GM12878 (cell line): ENCODE measurements at regions not wholly inside any gene's neighbourhood (a gene's known extent, or its start where the extent isn't known, plus 50 kb on each side); places are given as distances from the start of the nearest gene placed in this dataset.

ENCODE experiments used
- ATAC-seq: fragments of 200-7000 bp; cut with Tn5 transposase; 3 replicates; pipeline ENCODE4 v1.9.1; 2020; ENCODE audit warnings: mild to moderate bottlenecking, moderate library complexity
- BruUV-seq: library from RNA; stranded (reverse); fragments of 400-500 nt; replicated peaks from 2 replicates; lab custom pipeline; 2021; lab: Mats Ljungman, UMichigan
- CTCF ChIA-PET: fragments of 300-600 bp; sonication (Branson Sonifier 250); formaldehyde crosslinking; extraction: SDS; loops from one replicate; lab custom pipeline; 2021; ENCODE audit warnings: inconsistent platforms; lab: Yijun Ruan, JAX
- POLR2A ChIA-PET: fragments of 350-600 bp; formaldehyde crosslinking; extraction: SDS; loops from one replicate; lab custom pipeline; 2021; ENCODE audit warnings: inconsistent platforms; lab: Charles Lee
- RAD21 ChIA-PET: fragments of 300-600 bp; sonication (Branson Sonifier 250); formaldehyde crosslinking; loops from one replicate; lab custom pipeline; 2023; ENCODE audit warnings: antibody characterized with exemption; ENCODE audit not compliant: unreplicated experiment; lab: Charles Lee
- SMC1A ChIA-PET: fragments of 300-600 bp; sonication (Branson Sonifier 250); formaldehyde crosslinking; loops from one replicate; lab custom pipeline; 2023; ENCODE audit not compliant: unreplicated experiment, uncharacterized antibody; lab: Charles Lee
- DNase-seq: peaks from one replicate; pipeline ENCODE4 v3.0.0-alpha.2; 2011; ENCODE audit warnings: low read depth, low spot score
- FAIRE-seq: peaks from 3 replicates; lab custom pipeline; 2011; peaks lifted over from hg19 to GRCh38; lab: Jason Lieb, UNC
- H2AFZ ChIP-seq: 2 replicates; pipeline ENCODE4 v1.6.0; 2011; ENCODE audit warnings: low read depth, low read length, control low read depth; ENCODE audit not compliant: control insufficient read depth
- H3K27ac ChIP-seq: 2 replicates; pipeline ENCODE4 v1.5.1; 2011; ENCODE audit warnings: control low read depth; ENCODE audit not compliant: control insufficient read depth, insufficient read depth
- H3K27me3 ChIP-seq, 2 experiments: replicated peaks in 1 of 2; 2 replicates each; pipeline versions ENCODE4 v1.6.0 to v1.6.1; 2011; ENCODE audit warnings: low read length in 1 of 2; ENCODE audit not compliant: control insufficient read depth in 2 of 2, insufficient read depth in 2 of 2
- H3K36me3 ChIP-seq, 2 experiments: 2 replicates each; pipeline ENCODE4 v1.5.1; 2011; ENCODE audit warnings: low read length in 1 of 2; ENCODE audit not compliant: control insufficient read depth in 2 of 2, insufficient read depth in 2 of 2
- H3K4me1 ChIP-seq: 2 replicates; pipeline ENCODE4 v1.6.1; 2011; ENCODE audit warnings: mild to moderate bottlenecking, low read length, moderate library complexity, mixed read lengths; ENCODE audit not compliant: control insufficient read depth, insufficient read depth
- H3K4me2 ChIP-seq: 2 replicates; pipeline ENCODE4 v1.6.0; 2011; ENCODE audit warnings: control low read depth; ENCODE audit not compliant: control insufficient read depth, insufficient read depth
- H3K4me3 ChIP-seq: fragments of 200-600 bp; sonication (generic); 2 replicates; pipeline ENCODE4 v1.5.1; 2016
- H3K79me2 ChIP-seq: 2 replicates; pipeline ENCODE4 v1.6.0; 2011; ENCODE audit warnings: low read length; ENCODE audit not compliant: control insufficient read depth, insufficient read depth
- H3K9ac ChIP-seq: 2 replicates; pipeline ENCODE4 v1.8.0; 2011; ENCODE audit warnings: low read length, control low read depth, mixed read lengths; ENCODE audit not compliant: control insufficient read depth, insufficient read depth
- H3K9me3 ChIP-seq: replicated peaks from 3 replicates; pipeline ENCODE4 v1.5.1; 2011; ENCODE audit warnings: mild to moderate bottlenecking, low read length; ENCODE audit not compliant: control insufficient read depth, insufficient read depth
- H4K20me1 ChIP-seq: 2 replicates; pipeline ENCODE4 v1.6.0; 2011; ENCODE audit not compliant: control insufficient read depth, insufficient read depth
- ATF3 ChIP-seq: IDR thresholded peaks from 2 replicates; pipeline ENCODE4 v1.6.1; 2011; ENCODE audit warnings: low read depth, mild to moderate bottlenecking, low read length, moderate library complexity, borderline replicate concordance; ENCODE audit errors: extremely low read depth
- CHD1 ChIP-seq: IDR thresholded peaks from 2 replicates; pipeline ENCODE4 v1.6.1; 2012; ENCODE audit warnings: low read depth, low read length, improper control_type of control experiment
- CHD2 ChIP-seq: IDR thresholded peaks from 2 replicates; pipeline ENCODE4 v1.6.1; 2011; ENCODE audit warnings: low read depth, low read length, improper control_type of control experiment, borderline replicate concordance
- CTCF ChIP-seq, 3 experiments: IDR thresholded peaks in 2 of 3; conservative IDR thresholded peaks in 1 of 3; 2 replicates each; pipeline ENCODE4 v1.5.1; 2011; ENCODE audit warnings: low read depth in 3 of 3, low read length in 3 of 3, mild to moderate bottlenecking in 3 of 3, control low read depth in 2 of 3, moderate library complexity in 2 of 3, inconsistent platforms in 1 of 3, mixed read lengths in 1 of 3; ENCODE audit not compliant: control insufficient read depth in 2 of 3, insufficient read depth in 1 of 3; ENCODE audit errors: extremely low read depth in 1 of 3
- DPF2 ChIP-seq: fragments of 450-650 bp; IDR thresholded peaks from 2 replicates; pipeline ENCODE4 v1.6.1; 2017; ENCODE audit warnings: mild to moderate bottlenecking
- IRF3 ChIP-seq: fragments of 450-650 bp; IDR thresholded peaks from 2 replicates; pipeline ENCODE4 v1.6.1; 2014; ENCODE audit warnings: mild to moderate bottlenecking
- LARP7 ChIP-seq: fragments of 450-650 bp; IDR thresholded peaks from 2 replicates; pipeline ENCODE4 v1.6.1; 2017; ENCODE audit warnings: mild to moderate bottlenecking
- MEF2A ChIP-seq: IDR thresholded peaks from 2 replicates; pipeline ENCODE4 v1.6.1; 2011; ENCODE audit warnings: low read depth, mild to moderate bottlenecking, low read length, moderate library complexity; ENCODE audit not compliant: insufficient read depth
- MXI1 ChIP-seq: fragments of 150-350 bp; IDR thresholded peaks from 2 replicates; pipeline ENCODE4 v1.6.1; 2011; ENCODE audit warnings: low read depth, mild to moderate bottlenecking, inconsistent platforms, low read length, improper control_type of control experiment
- NR2F1 ChIP-seq: fragments of 450-650 bp; conservative IDR thresholded peaks from 2 replicates; pipeline ENCODE4 v1.6.1; 2017; ENCODE audit warnings: mild to moderate bottlenecking
- SIX5 ChIP-seq: IDR thresholded peaks from 2 replicates; pipeline ENCODE4 v1.6.1; 2011; ENCODE audit warnings: mild to moderate bottlenecking, low read depth, low read length, moderate library complexity; ENCODE audit not compliant: severe bottlenecking
- SP1 ChIP-seq: IDR thresholded peaks from one replicate; pipeline ENCODE4 v1.6.1; 2011; ENCODE audit warnings: low read depth, low read length
- SRF ChIP-seq, 2 experiments: IDR thresholded peaks; 2 replicates each; pipeline ENCODE4 v1.6.1; 2011; ENCODE audit warnings: low read depth in 2 of 2, low read length in 2 of 2, mild to moderate bottlenecking in 1 of 2, moderate library complexity in 1 of 2
- ZNF274 ChIP-seq: IDR thresholded peaks from one replicate; pipeline ENCODE4 v1.8.0; 2011; ENCODE audit not compliant: insufficient read length, insufficient read depth
- ZNF384 ChIP-seq: IDR thresholded peaks from 2 replicates; pipeline ENCODE4 v1.6.1; 2012; ENCODE audit warnings: low read depth, mild to moderate bottlenecking, low read length, improper control_type of control experiment, borderline replicate concordance
- WGBS: methylation state at CpG from one replicate; pipeline ENCODE4 v1.1.6; 2016; ENCODE audit warnings: low lambda C conversion rate; ENCODE audit not compliant: insufficient replicate concordance, insufficient coverage; ENCODE audit errors: missing lambda C conversion rate; 5-methylcytosine and 5-hydroxymethylcytosine counted together
- in situ Hi-C: fragments of 300-500 bp; cut with MboI; formaldehyde crosslinking; loops from 9 replicates; pipeline ENCODE4 v1.14.3; 2018; ENCODE audit warnings: mixed read lengths
- intact Hi-C: fragments of 100-400 bp; cut with micrococcal nuclease; formaldehyde crosslinking; loops from one replicate; pipeline ENCODE4 v1.14.2; 2022; ENCODE audit not compliant: unreplicated experiment
- TF ChIP-seq, protein P1 (sequence below): IDR thresholded peaks from 2 replicates; pipeline ENCODE4 v1.6.1; 2011; ENCODE audit warnings: low read depth, low read length, improper control_type of control experiment, borderline replicate concordance
- TF ChIP-seq, protein P2 (sequence below): IDR thresholded peaks from 2 replicates; pipeline ENCODE4 v1.6.1; 2012; ENCODE audit warnings: low read length, inconsistent platforms
- TF ChIP-seq, protein P3 (sequence below): IDR thresholded peaks from 2 replicates; pipeline ENCODE4 v1.6.1; 2012; ENCODE audit warnings: low read depth, low read length, improper control_type of control experiment

DNA sequence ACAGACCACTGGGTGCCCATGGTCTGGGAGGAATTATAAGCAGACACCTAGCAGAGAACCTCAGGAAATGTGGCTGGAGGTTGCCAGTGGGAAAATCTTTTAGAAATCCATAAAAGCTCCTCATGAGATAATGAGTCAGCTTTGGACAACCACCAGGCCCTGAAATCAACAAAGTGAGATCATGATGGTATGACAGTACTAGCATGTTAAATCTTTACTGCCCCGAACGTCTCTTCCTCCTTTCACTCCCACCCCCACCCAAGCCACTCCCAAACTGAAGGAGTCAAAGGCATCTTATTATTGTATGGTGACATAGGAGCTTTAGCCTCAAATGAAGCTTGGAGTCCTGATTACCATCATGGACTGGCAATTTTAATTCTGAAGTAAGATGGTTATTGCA lies 240.0 kb downstream of the DIO2 start (continued):
- TF ChIP-seq SRF (IDR thresholded peaks at IDR 0.05; ENCODE audit: low read depth in 2 of 2, low read length in 2 of 2) (no peak), SIX5 (no peak), CHD2 (no peak), MEF2A (no peak), SP1 (no peak), NR2F1 (no peak)
- TF ChIP-seq, protein P1, sequence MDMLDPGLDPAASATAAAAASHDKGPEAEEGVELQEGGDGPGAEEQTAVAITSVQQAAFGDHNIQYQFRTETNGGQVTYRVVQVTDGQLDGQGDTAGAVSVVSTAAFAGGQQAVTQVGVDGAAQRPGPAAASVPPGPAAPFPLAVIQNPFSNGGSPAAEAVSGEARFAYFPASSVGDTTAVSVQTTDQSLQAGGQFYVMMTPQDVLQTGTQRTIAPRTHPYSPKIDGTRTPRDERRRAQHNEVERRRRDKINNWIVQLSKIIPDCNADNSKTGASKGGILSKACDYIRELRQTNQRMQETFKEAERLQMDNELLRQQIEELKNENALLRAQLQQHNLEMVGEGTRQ, result no peak
- TF ChIP-seq, protein P2, sequence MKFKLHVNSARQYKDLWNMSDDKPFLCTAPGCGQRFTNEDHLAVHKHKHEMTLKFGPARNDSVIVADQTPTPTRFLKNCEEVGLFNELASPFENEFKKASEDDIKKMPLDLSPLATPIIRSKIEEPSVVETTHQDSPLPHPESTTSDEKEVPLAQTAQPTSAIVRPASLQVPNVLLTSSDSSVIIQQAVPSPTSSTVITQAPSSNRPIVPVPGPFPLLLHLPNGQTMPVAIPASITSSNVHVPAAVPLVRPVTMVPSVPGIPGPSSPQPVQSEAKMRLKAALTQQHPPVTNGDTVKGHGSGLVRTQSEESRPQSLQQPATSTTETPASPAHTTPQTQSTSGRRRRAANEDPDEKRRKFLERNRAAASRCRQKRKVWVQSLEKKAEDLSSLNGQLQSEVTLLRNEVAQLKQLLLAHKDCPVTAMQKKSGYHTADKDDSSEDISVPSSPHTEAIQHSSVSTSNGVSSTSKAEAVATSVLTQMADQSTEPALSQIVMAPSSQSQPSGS, result no peak

- in situ Hi-C loops, result no loop called here
- CTCF ChIA-PET, result no interaction called here
- Histone ChIP-seq H3K27ac (no peak overlapping the region), H3K4me2 (no peak overlapping the region), H3K4me1 (no peaks in the 10 kb centered on the region), H3K9ac (no peak overlapping the region), H3K4me3 (no peak overlapping the region), H3K79me2 (no peaks in the 10 kb centered on the region), H2AFZ (no peak overlapping the region), H3K27me3 (no peaks in the 10 kb centered on the region), H3K9me3 (no peaks in the 10 kb centered on the region), H4K20me1 (no peaks in the 10 kb centered on the region), H3K36me3 (no peaks in the 10 kb centered on the region)
- FAIRE-seq, result no peak
- ATAC-seq, result no peak
- POLR2A ChIA-PET, result no interaction called here
- intact Hi-C loops, result no loop called here
- no TSS peak for BruUV-seq
- no peak for DNase-seq
- SMC1A ChIA-PET, result no interaction called here
- RAD21 ChIA-PET, result no interaction called here
- 6% methylated on average over 2 of the region's 2 CpGs for WGBS
- TF ChIP-seq ZNF384 (no peak), IRF3 (no peak), ZNF274 (no peak), LARP7 (no peak), ATF3 (no peak), CTCF (IDR thresholded peaks at IDR 0.05 in 2 of 3, conservative IDR thresholded peaks at IDR 0.05 in 1 of 3; ENCODE audit: control insufficient read depth in 2 of 3, extremely low read depth in 1 of 3, insufficient read depth in 1 of 3, low read depth in 3 of 3, low read length in 3 of 3) (no peak), CHD1 (no peak), MXI1 (no peak), DPF2 (no peak)
- TF ChIP-seq, protein P3, sequence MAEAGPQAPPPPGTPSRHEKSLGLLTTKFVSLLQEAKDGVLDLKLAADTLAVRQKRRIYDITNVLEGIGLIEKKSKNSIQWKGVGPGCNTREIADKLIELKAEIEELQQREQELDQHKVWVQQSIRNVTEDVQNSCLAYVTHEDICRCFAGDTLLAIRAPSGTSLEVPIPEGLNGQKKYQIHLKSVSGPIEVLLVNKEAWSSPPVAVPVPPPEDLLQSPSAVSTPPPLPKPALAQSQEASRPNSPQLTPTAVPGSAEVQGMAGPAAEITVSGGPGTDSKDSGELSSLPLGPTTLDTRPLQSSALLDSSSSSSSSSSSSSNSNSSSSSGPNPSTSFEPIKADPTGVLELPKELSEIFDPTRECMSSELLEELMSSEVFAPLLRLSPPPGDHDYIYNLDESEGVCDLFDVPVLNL, result no peak
Observed at GRCh38 chr14:79967453-79967852, 243.9 kb downstream of the DIO2 start.
